ENCODE measurements at regions not wholly inside any gene's neighbourhood (a gene's known extent, or its start where the extent isn't known, plus 50 kb on each side); places are given as distances from the start of the nearest gene placed in this dataset.

DNA sequence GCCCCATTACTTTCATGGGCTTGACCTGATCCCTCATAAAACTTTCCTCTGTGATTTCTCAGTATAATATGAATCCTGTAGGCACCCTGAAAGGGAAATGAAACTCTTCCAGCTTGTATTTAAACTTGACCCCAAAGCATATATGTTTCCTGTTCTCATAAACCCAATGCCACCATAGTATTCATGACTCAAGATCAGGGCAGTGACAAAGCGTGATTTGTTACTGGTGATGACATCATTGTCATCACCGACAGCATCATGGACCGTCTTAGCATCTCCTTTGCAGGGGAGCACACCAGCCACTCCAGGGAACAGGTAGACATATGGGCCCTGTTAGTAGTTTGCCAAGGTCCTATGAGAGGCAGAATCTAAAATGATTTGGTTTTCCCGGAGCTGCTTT is 741.2 kb downstream of the NR2F2 start:
- CTCF ChIA-PET: no interaction called here

DNA sequence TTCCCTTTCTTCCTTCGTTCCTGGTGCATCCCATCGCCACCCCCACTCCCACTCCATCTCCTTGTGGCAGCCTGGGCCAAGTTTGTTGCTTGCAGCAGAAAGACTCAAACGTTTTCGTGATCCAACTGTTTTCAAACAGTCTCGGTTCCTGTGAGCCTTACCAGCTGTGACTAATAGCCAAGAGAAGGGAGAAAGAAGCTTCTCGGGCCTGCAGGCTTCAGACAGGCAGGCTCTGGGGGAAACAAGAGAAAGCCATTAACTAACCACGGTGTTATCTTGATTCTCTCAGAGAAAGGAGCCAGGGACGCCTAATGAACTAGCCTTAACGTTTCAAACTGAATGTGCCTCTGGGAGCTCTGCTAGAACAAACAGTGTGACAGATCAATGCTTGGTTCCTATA is 742.0 kb downstream of the NR2F2 start:
- TF ChIP-seq ETV6 (CRISPR knock-in tag; IDR thresholded peaks at IDR 0.05): no peak
- no peak for TF ChIP-seq ZNF121 (CRISPR knock-in tag; IDR thresholded peaks at IDR 0.05)
- no peak for TF ChIP-seq NR1H2 (CRISPR knock-in tag; IDR thresholded peaks at IDR 0.05)
- TF ChIP-seq FOXJ3 (CRISPR knock-in tag; IDR thresholded peaks at IDR 0.05; ENCODE audit: borderline replicate concordance): no peak
- TF ChIP-seq, protein P1, sequence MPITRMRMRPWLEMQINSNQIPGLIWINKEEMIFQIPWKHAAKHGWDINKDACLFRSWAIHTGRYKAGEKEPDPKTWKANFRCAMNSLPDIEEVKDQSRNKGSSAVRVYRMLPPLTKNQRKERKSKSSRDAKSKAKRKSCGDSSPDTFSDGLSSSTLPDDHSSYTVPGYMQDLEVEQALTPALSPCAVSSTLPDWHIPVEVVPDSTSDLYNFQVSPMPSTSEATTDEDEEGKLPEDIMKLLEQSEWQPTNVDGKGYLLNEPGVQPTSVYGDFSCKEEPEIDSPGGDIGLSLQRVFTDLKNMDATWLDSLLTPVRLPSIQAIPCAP (CRISPR knock-in tag; IDR thresholded peaks at IDR 0.05): no peak
- TF ChIP-seq, protein P2, sequence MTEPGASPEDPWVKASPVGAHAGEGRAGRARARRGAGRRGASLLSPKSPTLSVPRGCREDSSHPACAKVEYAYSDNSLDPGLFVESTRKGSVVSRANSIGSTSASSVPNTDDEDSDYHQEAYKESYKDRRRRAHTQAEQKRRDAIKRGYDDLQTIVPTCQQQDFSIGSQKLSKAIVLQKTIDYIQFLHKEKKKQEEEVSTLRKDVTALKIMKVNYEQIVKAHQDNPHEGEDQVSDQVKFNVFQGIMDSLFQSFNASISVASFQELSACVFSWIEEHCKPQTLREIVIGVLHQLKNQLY (CRISPR knock-in tag; IDR thresholded peaks at IDR 0.05): no peak
- no peak for TF ChIP-seq ZNF263 (CRISPR knock-in tag; IDR thresholded peaks at IDR 0.05; ENCODE audit: low read depth)
- no peak for TF ChIP-seq NFE2L1 (CRISPR knock-in tag; IDR thresholded peaks at IDR 0.05)
- TF ChIP-seq, protein P3, sequence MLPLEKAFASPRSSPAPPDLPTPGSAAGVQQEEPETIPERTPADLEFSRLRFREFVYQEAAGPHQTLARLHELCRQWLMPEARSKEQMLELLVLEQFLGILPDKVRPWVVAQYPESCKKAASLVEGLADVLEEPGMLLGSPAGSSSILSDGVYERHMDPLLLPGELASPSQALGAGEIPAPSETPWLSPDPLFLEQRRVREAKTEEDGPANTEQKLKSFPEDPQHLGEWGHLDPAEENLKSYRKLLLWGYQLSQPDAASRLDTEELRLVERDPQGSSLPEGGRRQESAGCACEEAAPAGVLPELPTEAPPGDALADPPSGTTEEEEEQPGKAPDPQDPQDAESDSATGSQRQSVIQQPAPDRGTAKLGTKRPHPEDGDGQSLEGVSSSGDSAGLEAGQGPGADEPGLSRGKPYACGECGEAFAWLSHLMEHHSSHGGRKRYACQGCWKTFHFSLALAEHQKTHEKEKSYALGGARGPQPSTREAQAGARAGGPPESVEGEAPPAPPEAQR (CRISPR knock-in tag; IDR thresholded peaks at IDR 0.05): no peak
- no peak for TF ChIP-seq GABPB1 (CRISPR knock-in tag; IDR thresholded peaks at IDR 0.05)
- no peak for TF ChIP-seq OVOL2 (CRISPR knock-in tag; IDR thresholded peaks at IDR 0.05; ENCODE audit: borderline replicate concordance)
- no peak for TF ChIP-seq EMX1 (CRISPR knock-in tag; IDR thresholded peaks at IDR 0.05)
- Mint-ChIP-seq H3K4me1 (peaks cover 2% of the 10 kb centered on the region; the same call in 1 of the 2 replicates), H3K9me3 (peaks cover 29% of the 10 kb centered on the region), H3K27ac (no peak overlapping the region), H3K27me3 (ENCODE audit: low read depth) (peaks cover 2% of the 10 kb centered on the region; the same call in 1 of the 2 replicates), H3K36me3 (peaks cover 6% of the 10 kb centered on the region), H3K4me3 (no peak overlapping the region)
- ATAC-seq (no peak), DNase-seq (ENCODE audit: low spot score) (no peak)
- POLR2A ChIA-PET: no interaction called here
- CTCF ChIA-PET: no interaction called here

More for the DNA sequence above, 741.2 kb downstream of the NR2F2 start:
- Mint-ChIP-seq H3K36me3 (peaks cover 6% of the 10 kb centered on the region), H3K9me3 (peaks cover 29% of the 10 kb centered on the region), H3K4me1 (peaks cover 2% of the 10 kb centered on the region; the same call in 1 of the 2 replicates), H3K27ac (no peak overlapping the region), H3K4me3 (no peak overlapping the region), H3K27me3 (ENCODE audit: low read depth) (peaks cover 2% of the 10 kb centered on the region; the same call in 1 of the 2 replicates)
- no peak for ATAC-seq
- POLR2A ChIA-PET: interaction anchor here (0.6 kb wide), 1 partner anchor 322 kb away, joined by 6 read pairs; no protein-coding TSS in a partner anchor
- TF ChIP-seq PRRX2 (CRISPR knock-in tag; IDR thresholded peaks at IDR 0.05) (no peak), ESRRA (CRISPR knock-in tag; IDR thresholded peaks at IDR 0.05; ENCODE audit: borderline replicate concordance) (no peak)
- TF ChIP-seq, protein P4, sequence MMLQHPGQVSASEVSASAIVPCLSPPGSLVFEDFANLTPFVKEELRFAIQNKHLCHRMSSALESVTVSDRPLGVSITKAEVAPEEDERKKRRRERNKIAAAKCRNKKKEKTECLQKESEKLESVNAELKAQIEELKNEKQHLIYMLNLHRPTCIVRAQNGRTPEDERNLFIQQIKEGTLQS (CRISPR knock-in tag; conservative IDR thresholded peaks at IDR 0.05): no peak
- DNase-seq (ENCODE audit: low spot score): no peak

DNA sequence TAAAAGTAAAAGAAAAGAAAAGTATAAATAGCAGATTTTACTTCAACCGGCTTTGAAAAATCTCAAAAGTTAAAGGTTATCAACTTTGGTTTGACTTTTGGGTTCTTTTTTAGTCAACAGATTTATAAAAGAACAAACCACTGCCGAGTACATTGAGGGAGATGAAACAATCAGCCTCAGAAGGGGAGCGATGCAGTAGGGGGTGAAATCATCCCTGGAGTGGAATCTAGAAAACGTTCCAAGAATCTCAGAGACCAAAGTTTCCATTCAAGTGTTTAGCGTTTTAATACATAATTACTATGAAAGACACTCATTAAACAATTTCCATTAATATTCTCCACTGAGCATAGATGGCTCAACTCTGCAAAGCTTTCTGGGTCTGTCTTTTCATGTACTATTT is 745.5 kb downstream of the NR2F2 start:
- Mint-ChIP-seq H3K27me3 (ENCODE audit: low read depth) (peaks cover 2% of the 10 kb centered on the region; the same call in 1 of the 2 replicates), H3K36me3 (peaks cover 6% of the 10 kb centered on the region), H3K4me3 (no peak overlapping the region), H3K27ac (no peak overlapping the region), H3K4me1 (peaks cover 2% of the 10 kb centered on the region; the same call in 1 of the 2 replicates), H3K9me3 (peaks cover 10% of the 10 kb centered on the region)
- no peak for TF ChIP-seq JUN (CRISPR knock-in tag; IDR thresholded peaks at IDR 0.05)
- TF ChIP-seq SP1 (CRISPR knock-in tag; conservative IDR thresholded peaks at IDR 0.05): no peak
- TF ChIP-seq, protein P5, sequence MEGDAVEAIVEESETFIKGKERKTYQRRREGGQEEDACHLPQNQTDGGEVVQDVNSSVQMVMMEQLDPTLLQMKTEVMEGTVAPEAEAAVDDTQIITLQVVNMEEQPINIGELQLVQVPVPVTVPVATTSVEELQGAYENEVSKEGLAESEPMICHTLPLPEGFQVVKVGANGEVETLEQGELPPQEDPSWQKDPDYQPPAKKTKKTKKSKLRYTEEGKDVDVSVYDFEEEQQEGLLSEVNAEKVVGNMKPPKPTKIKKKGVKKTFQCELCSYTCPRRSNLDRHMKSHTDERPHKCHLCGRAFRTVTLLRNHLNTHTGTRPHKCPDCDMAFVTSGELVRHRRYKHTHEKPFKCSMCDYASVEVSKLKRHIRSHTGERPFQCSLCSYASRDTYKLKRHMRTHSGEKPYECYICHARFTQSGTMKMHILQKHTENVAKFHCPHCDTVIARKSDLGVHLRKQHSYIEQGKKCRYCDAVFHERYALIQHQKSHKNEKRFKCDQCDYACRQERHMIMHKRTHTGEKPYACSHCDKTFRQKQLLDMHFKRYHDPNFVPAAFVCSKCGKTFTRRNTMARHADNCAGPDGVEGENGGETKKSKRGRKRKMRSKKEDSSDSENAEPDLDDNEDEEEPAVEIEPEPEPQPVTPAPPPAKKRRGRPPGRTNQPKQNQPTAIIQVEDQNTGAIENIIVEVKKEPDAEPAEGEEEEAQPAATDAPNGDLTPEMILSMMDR (IDR thresholded peaks at IDR 0.05): no peak
- no peak for TF ChIP-seq ZNF671 (CRISPR knock-in tag; IDR thresholded peaks at IDR 0.05)
- TF ChIP-seq, protein P6, sequence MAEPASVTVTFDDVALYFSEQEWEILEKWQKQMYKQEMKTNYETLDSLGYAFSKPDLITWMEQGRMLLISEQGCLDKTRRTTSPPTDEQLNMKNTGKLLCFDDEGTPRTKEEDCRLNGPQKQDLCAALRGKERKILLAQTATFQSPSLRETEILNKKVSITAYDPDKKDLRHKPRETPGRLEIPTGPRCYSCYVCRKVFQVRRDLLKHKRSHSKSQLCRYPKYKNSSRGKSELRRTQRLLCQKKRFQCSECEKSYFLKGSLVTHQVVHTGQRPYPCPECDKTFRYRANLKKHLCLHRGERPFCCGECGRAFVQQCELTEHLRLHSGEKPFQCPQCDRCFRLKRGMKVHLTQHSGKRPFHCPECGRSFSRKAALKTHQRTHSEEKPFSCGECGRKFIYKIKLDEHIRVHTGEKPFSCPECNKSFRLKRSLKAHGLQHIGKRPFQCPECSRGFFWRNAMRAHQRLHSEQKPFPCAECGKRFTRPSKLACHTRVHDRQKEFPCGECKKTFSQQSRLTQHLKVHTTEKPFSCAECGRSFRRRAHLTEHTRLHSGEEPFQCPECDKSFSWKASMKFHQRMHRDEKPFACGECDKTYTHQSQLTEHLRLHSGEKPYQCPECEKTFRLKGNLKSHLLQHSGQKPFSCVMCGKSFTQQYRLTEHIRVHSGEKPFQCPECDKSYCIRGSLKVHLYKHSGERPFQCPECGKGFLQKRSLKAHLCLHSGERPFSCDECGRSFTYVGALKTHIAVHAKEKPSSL (CRISPR knock-in tag; conservative IDR thresholded peaks at IDR 0.05): no peak
- TF ChIP-seq ZNF138 (CRISPR knock-in tag; conservative IDR thresholded peaks at IDR 0.05): no peak
- no peak for TF ChIP-seq GTF2I (CRISPR knock-in tag; conservative IDR thresholded peaks at IDR 0.05)
- no peak for TF ChIP-seq SMAD3 (CRISPR knock-in tag; IDR thresholded peaks at IDR 0.05; ENCODE audit: borderline replicate concordance)
- TF ChIP-seq, protein P7, sequence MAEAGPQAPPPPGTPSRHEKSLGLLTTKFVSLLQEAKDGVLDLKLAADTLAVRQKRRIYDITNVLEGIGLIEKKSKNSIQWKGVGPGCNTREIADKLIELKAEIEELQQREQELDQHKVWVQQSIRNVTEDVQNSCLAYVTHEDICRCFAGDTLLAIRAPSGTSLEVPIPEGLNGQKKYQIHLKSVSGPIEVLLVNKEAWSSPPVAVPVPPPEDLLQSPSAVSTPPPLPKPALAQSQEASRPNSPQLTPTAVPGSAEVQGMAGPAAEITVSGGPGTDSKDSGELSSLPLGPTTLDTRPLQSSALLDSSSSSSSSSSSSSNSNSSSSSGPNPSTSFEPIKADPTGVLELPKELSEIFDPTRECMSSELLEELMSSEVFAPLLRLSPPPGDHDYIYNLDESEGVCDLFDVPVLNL (CRISPR knock-in tag; IDR thresholded peaks at IDR 0.05; ENCODE audit: borderline replicate concordance, low read depth): no peak
- ChIA-PET POLR2A (no interaction called here), CTCF (no interaction called here)
- ATAC-seq: no peak
- no peak for DNase-seq (ENCODE audit: low spot score)

Measured in WTC11 (cell line).